ENCODE measurements at regions not wholly inside any gene's neighbourhood (a gene's known extent, or its start where the extent isn't known, plus 50 kb on each side); places are given as distances from the start of the nearest gene placed in this dataset.

DNA sequence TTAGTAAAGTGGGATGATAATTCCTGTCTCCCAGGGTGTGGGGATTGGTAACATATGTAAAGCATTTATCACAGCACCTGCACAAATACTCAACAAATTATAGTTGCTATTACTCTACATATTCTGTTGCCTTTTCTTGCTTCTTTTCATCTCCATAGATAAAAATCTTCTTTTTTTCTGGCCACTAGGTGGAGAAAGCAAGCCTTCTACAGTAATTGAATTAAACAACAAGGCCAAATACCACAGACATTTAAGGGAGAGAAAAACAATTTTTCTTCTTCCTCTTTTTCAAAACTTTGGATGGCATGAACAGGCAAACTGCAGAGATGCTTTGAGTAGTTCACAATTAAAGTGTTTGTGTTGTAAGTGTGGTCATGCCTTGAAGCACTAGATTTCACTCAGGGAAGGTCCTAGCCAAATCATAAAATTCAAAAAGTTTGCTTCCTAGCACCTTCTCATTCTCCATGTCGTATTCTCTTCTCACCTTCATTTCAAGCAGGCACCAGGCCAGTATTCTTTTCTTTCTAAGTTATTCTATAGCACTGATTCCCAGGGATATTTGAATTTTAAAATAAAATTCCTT, 493.4 kb upstream of the TGFBR2 start:
- no peak overlapping the region for H3K9ac ChIP-seq (ENCODE audit: low read length in 5 of 5)

DNA sequence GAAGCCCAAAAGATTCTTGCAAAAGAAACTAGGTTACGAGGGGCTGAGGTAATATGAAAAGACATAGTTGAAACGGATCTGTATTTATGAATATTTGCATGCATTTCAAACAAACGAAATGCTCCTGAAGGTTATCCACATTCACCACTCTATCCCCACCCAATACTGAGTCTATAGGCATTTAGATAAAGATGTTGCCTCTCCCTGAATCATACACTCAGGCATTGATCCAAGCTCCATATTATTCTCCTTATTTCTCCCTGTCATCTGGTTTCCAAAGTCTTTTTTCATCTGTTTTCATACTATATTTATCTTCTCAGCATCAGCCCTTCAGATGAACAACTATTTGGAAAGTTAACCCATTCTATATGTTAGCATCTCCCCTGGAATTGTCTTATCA, 492.5 kb upstream of the TGFBR2 start:
- H3K4me1 ChIP-seq (ENCODE audit: control insufficient read depth in 5 of 5, insufficient read depth in 5 of 5, low read length in 5 of 5) = peaks cover 4 to 19% (median 9%) of the 10 kb centered on the region in 5 donors

More for the DNA sequence above, 493.4 kb upstream of the TGFBR2 start:
- H3K4me1 ChIP-seq (ENCODE audit: control insufficient read depth in 5 of 5, insufficient read depth in 5 of 5, low read length in 5 of 5) = peaks cover 4 to 19% (median 9%) of the 10 kb centered on the region in 5 donors
- H3K9me3 ChIP-seq (ENCODE audit: control insufficient read depth in 5 of 5, low read length in 5 of 5) = no peaks in the 10 kb centered on the region
- H3K27me3 ChIP-seq (ENCODE audit: control insufficient read depth in 5 of 5, insufficient read depth in 4 of 5, low read length in 5 of 5) = no peaks in the 10 kb centered on the region
- no peaks in the 10 kb centered on the region for H3K36me3 ChIP-seq (ENCODE audit: control insufficient read depth in 5 of 5, insufficient read depth in 5 of 5, low read length in 5 of 5)
- H3K27ac ChIP-seq (ENCODE audit: low read depth, low read length) = no peak overlapping the region
- H3K4me3 ChIP-seq (ENCODE audit: low read depth in 1 of 5, low read length in 5 of 5) = no peak overlapping the region

DNA sequence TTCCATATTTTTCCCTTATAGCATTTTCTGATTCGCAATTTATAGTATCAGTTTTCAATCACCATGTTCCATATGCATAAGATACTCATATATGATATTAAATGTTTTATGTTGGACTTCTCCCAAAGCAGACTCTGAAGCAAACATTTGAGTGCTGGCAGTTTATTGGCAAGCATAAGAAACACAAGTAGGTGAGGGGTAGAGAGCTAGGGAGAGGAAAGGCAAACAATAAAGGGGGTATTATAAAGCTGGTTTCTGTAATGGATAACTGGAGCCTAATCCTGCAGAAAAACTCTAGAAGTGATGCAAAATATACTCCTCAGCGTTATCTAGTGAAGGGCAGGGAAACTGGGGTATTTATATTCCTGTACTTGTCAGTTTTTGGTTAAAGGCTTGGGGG, 491.5 kb upstream of the TGFBR2 start:
- no peaks in the 10 kb centered on the region for H3K9me3 ChIP-seq (ENCODE audit: control insufficient read depth in 5 of 5, low read length in 5 of 5)
- peaks cover 4 to 19% (median 9%) of the 10 kb centered on the region in 5 donors for H3K4me1 ChIP-seq (ENCODE audit: control insufficient read depth in 5 of 5, insufficient read depth in 5 of 5, low read length in 5 of 5)
- H3K36me3 ChIP-seq (ENCODE audit: control insufficient read depth in 5 of 5, insufficient read depth in 5 of 5, low read length in 5 of 5) = no peaks in the 10 kb centered on the region
- no peak overlapping the region for H3K9ac ChIP-seq (ENCODE audit: low read length in 5 of 5)
- H3K27ac ChIP-seq (ENCODE audit: low read depth, low read length) = no peak overlapping the region
- no peaks in the 10 kb centered on the region for H3K27me3 ChIP-seq (ENCODE audit: control insufficient read depth in 5 of 5, insufficient read depth in 4 of 5, low read length in 5 of 5)
- no peak overlapping the region for H3K4me3 ChIP-seq (ENCODE audit: low read depth in 1 of 5, low read length in 5 of 5)

More for the DNA sequence above, 492.5 kb upstream of the TGFBR2 start:
- Histone ChIP-seq H3K36me3 (ENCODE audit: control insufficient read depth in 5 of 5, insufficient read depth in 5 of 5, low read length in 5 of 5) (no peaks in the 10 kb centered on the region), H3K9me3 (ENCODE audit: control insufficient read depth in 5 of 5, low read length in 5 of 5) (no peaks in the 10 kb centered on the region), H3K27me3 (ENCODE audit: control insufficient read depth in 5 of 5, insufficient read depth in 4 of 5, low read length in 5 of 5) (no peaks in the 10 kb centered on the region), H3K4me3 (ENCODE audit: low read depth in 1 of 5, low read length in 5 of 5) (no peak overlapping the region), H3K27ac (ENCODE audit: low read depth, low read length) (no peak overlapping the region), H3K9ac (ENCODE audit: low read length in 5 of 5) (no peak overlapping the region)

DNA sequence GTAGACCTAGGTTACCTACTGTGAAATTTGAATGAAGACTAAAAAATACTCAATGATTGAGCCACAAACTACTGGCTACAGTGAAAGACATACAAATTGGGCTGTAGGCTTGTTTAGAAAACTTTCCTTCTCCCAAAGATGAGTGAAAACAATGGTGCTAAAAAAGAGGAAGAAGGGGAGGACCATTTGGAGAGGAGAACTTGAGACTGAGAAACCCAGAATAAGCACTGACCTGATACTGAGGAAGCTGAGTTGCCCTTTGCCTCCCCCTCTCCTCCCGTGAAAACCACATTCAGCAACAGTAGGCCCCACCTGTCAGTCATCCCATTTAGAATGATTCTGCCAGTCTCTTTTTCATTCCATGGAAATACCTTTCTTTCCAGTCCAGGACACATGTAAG, 484.0 kb upstream of the TGFBR2 start:
- Histone ChIP-seq H3K27me3 (ENCODE audit: control insufficient read depth in 5 of 5, insufficient read depth in 4 of 5, low read length in 5 of 5) (no peaks in the 10 kb centered on the region), H3K4me1 (ENCODE audit: control insufficient read depth in 5 of 5, insufficient read depth in 5 of 5, low read length in 5 of 5) (no peaks in the 10 kb centered on the region), H3K9me3 (ENCODE audit: control insufficient read depth in 5 of 5, low read length in 5 of 5) (no peaks in the 10 kb centered on the region), H3K27ac (ENCODE audit: low read depth, low read length) (no peak overlapping the region), H3K36me3 (ENCODE audit: control insufficient read depth in 5 of 5, insufficient read depth in 5 of 5, low read length in 5 of 5) (no peaks in the 10 kb centered on the region), H3K9ac (ENCODE audit: low read length in 5 of 5) (no peak overlapping the region), H3K4me3 (ENCODE audit: low read depth in 1 of 5, low read length in 5 of 5) (no peak overlapping the region)

DNA sequence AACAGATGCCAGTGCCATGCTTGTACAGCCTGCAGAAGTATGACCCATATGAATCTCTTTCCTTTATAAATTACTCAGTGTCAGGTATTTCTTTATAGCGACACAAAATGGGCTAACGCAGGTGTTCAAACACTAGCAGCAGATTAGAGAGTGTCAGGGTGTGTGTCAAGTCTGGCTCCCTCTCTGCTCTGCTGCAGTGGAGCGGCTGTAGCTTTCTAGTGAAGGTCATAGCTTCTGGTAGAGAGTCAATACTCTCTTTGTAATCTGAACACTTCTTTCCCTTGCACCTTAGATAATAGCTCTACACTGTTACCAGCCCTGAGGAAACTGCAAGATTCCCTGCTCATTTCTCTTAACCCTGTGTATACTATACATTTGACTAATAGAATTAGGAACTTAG, 483.2 kb upstream of the TGFBR2 start:
- no peak overlapping the region for H3K9ac ChIP-seq (ENCODE audit: low read length in 5 of 5)
- H3K27me3 ChIP-seq (ENCODE audit: control insufficient read depth in 5 of 5, insufficient read depth in 4 of 5, low read length in 5 of 5) = no peaks in the 10 kb centered on the region
- no peaks in the 10 kb centered on the region for H3K4me1 ChIP-seq (ENCODE audit: control insufficient read depth in 5 of 5, insufficient read depth in 5 of 5, low read length in 5 of 5)
- no peak overlapping the region for H3K27ac ChIP-seq (ENCODE audit: low read depth, low read length)
- no peak overlapping the region for H3K4me3 ChIP-seq (ENCODE audit: low read depth in 1 of 5, low read length in 5 of 5)
- H3K36me3 ChIP-seq (ENCODE audit: control insufficient read depth in 5 of 5, insufficient read depth in 5 of 5, low read length in 5 of 5) = no peaks in the 10 kb centered on the region
- peaks cover 0 to 5% (median 0%) of the 10 kb centered on the region in 5 donors for H3K9me3 ChIP-seq (ENCODE audit: control insufficient read depth in 5 of 5, low read length in 5 of 5)

DNA sequence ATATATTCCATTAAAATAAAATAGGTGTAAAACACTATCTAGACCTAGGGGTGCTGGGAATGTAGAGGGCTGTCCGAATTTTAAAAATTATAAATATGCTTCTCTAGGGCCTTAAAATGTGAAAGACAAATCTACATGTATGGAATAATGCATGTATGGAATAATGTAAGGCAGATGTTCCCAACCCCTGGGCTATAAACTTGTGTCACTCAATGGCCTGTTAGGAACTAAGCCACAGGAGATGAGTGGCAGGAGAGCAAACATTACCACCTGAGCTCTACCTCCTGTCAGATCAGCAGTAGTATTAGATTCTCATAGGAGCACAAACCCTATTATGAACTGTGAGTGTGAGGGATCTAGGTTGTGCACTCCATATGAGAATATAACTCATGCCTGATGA, 482.6 kb upstream of the TGFBR2 start:
- H3K27ac ChIP-seq (ENCODE audit: low read depth, low read length) = no peak overlapping the region
- H3K4me1 ChIP-seq (ENCODE audit: control insufficient read depth in 5 of 5, insufficient read depth in 5 of 5, low read length in 5 of 5) = no peaks in the 10 kb centered on the region
- H3K9me3 ChIP-seq (ENCODE audit: control insufficient read depth in 5 of 5, low read length in 5 of 5) = peaks cover 0 to 5% (median 0%) of the 10 kb centered on the region in 5 donors
- H3K27me3 ChIP-seq (ENCODE audit: control insufficient read depth in 5 of 5, insufficient read depth in 4 of 5, low read length in 5 of 5) = no peaks in the 10 kb centered on the region
- no peak overlapping the region for H3K4me3 ChIP-seq (ENCODE audit: low read depth in 1 of 5, low read length in 5 of 5)
- no peaks in the 10 kb centered on the region for H3K36me3 ChIP-seq (ENCODE audit: control insufficient read depth in 5 of 5, insufficient read depth in 5 of 5, low read length in 5 of 5)
- H3K9ac ChIP-seq (ENCODE audit: low read length in 5 of 5) = no peak overlapping the region

DNA sequence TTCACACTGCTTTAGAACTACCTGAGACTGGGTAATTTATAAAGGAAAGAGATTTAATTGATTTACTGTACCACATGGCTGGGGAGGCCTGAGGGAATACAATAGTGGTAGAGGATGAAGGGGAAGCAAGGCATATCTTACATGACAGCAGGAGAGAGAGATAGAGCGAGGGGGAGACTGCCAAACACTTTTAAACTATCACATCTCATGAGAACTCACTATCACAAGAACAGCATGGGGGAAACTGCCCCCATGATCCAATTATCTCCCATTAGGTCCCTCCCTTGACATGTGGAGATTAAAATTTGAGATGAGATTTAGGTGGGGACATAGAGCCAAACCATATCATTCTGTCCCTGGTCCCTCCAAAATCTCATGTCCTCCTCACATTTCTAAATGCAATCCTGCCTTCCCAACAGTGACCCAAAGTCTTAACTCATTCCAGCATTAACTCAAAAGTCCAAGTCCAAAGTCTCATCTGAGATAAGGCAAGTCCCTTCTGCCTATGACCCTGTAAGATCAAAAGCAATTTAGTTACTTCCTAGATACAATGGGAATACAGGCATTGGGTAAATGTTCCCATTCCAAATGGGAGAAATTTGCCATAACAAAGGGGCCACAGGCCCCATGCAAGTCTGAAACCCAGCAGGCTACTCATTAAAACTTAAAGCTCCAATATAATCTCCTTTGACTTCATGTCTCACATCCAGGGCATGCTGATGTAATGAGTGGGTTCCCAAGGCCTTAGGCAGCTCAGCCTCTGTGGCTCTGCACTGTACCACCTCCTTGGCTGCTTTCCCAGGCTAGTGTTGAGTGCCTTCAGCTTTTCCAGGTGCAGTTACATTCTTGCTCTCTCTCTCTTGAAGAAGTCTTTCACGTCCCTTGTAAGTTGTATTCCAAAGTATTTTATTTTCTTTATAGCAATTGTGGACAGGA, 481.7 kb upstream of the TGFBR2 start:
- no peak overlapping the region for H3K9ac ChIP-seq (ENCODE audit: low read length in 5 of 5)
- H3K27ac ChIP-seq (ENCODE audit: low read depth, low read length) = no peak overlapping the region
- no peaks in the 10 kb centered on the region for H3K36me3 ChIP-seq (ENCODE audit: control insufficient read depth in 5 of 5, insufficient read depth in 5 of 5, low read length in 5 of 5)
- H3K27me3 ChIP-seq (ENCODE audit: control insufficient read depth in 5 of 5, insufficient read depth in 4 of 5, low read length in 5 of 5) = no peaks in the 10 kb centered on the region
- no peak overlapping the region for H3K4me3 ChIP-seq (ENCODE audit: low read depth in 1 of 5, low read length in 5 of 5)
- H3K9me3 ChIP-seq (ENCODE audit: control insufficient read depth in 5 of 5, low read length in 5 of 5) = peaks cover 0 to 5% (median 0%) of the 10 kb centered on the region in 5 donors
- no peaks in the 10 kb centered on the region for H3K4me1 ChIP-seq (ENCODE audit: control insufficient read depth in 5 of 5, insufficient read depth in 5 of 5, low read length in 5 of 5)

DNA sequence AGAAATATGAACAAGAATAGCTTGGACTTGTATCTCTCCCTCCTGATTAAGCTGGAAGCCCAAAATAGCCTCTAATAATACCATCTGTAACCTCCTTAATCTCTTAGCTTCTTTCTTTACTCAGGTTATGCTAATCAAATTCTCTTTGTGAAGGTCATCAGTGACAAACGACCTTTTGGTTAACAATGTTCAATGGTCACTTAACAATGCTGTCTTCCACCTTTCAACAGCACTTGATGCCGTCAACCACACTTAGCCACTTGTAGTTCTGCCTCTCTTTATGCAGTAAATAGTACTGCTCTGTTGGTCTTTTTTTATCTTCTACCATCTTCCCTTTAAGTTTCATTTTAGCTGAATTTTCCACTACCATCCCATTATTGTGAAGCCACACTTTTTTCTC, 476.6 kb upstream of the TGFBR2 start:
- peaks cover 0 to 5% (median 0%) of the 10 kb centered on the region in 5 donors for H3K9me3 ChIP-seq (ENCODE audit: control insufficient read depth in 5 of 5, low read length in 5 of 5)
- H3K9ac ChIP-seq (ENCODE audit: low read length in 5 of 5) = no peak overlapping the region
- H3K27ac ChIP-seq (ENCODE audit: low read depth, low read length) = no peak overlapping the region
- H3K4me1 ChIP-seq (ENCODE audit: control insufficient read depth in 5 of 5, insufficient read depth in 5 of 5, low read length in 5 of 5) = no peaks in the 10 kb centered on the region
- no peaks in the 10 kb centered on the region for H3K36me3 ChIP-seq (ENCODE audit: control insufficient read depth in 5 of 5, insufficient read depth in 5 of 5, low read length in 5 of 5)
- H3K27me3 ChIP-seq (ENCODE audit: control insufficient read depth in 5 of 5, insufficient read depth in 4 of 5, low read length in 5 of 5) = no peaks in the 10 kb centered on the region
- no peak overlapping the region for H3K4me3 ChIP-seq (ENCODE audit: low read depth in 1 of 5, low read length in 5 of 5)

DNA sequence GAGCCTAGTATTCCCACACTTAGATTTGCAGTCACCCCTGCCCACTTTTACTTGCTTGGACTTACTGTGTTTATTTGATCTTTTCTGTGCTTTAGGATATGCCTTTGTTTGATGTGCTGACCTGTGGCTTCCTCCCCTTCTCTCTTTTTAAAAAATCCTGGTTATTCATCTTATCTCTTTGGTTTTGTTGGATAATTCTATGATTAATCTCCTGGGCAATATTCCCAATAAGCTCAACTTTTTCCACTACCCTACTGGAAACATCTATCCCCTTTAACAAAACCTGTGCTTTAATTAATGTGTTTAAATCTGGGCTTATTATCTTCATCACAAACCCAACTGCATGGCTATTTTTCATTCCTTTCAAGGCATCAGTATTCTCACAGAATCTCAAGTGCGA, 476.0 kb upstream of the TGFBR2 start:
- no peaks in the 10 kb centered on the region for H3K36me3 ChIP-seq (ENCODE audit: control insufficient read depth in 5 of 5, insufficient read depth in 5 of 5, low read length in 5 of 5)
- H3K4me3 ChIP-seq (ENCODE audit: low read depth in 1 of 5, low read length in 5 of 5) = no peak overlapping the region
- H3K4me1 ChIP-seq (ENCODE audit: control insufficient read depth in 5 of 5, insufficient read depth in 5 of 5, low read length in 5 of 5) = no peaks in the 10 kb centered on the region
- H3K27me3 ChIP-seq (ENCODE audit: control insufficient read depth in 5 of 5, insufficient read depth in 4 of 5, low read length in 5 of 5) = no peaks in the 10 kb centered on the region
- peaks cover 0 to 5% (median 0%) of the 10 kb centered on the region in 5 donors for H3K9me3 ChIP-seq (ENCODE audit: control insufficient read depth in 5 of 5, low read length in 5 of 5)
- H3K9ac ChIP-seq (ENCODE audit: low read length in 5 of 5) = no peak overlapping the region
- H3K27ac ChIP-seq (ENCODE audit: low read depth, low read length) = no peak overlapping the region

DNA sequence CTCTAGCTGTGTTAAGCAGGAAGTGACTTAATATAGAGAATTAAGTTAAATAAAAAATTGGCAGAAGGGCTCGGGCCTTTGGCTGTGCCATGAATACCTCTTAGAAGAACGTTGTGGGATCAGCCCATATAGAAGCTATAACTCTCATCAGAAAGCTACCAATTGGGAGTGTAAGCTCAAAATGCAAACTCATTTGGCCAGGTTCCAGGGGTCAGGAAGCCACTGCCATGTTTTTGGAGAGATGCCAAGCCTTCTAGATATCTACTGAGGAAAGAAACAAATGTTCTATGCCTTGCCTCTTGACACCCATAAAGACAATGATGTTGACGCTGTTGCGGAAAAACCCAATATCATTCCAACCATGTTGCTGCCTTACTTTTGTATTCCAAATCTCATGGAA, 475.2 kb upstream of the TGFBR2 start:
- Histone ChIP-seq H3K36me3 (ENCODE audit: control insufficient read depth in 5 of 5, insufficient read depth in 5 of 5, low read length in 5 of 5) (no peaks in the 10 kb centered on the region), H3K27ac (ENCODE audit: low read depth, low read length) (no peak overlapping the region), H3K9me3 (ENCODE audit: control insufficient read depth in 5 of 5, low read length in 5 of 5) (peaks cover 0 to 5% (median 0%) of the 10 kb centered on the region in 5 donors), H3K9ac (ENCODE audit: low read length in 5 of 5) (no peak overlapping the region), H3K4me1 (ENCODE audit: control insufficient read depth in 5 of 5, insufficient read depth in 5 of 5, low read length in 5 of 5) (no peaks in the 10 kb centered on the region), H3K27me3 (ENCODE audit: control insufficient read depth in 5 of 5, insufficient read depth in 4 of 5, low read length in 5 of 5) (no peaks in the 10 kb centered on the region), H3K4me3 (ENCODE audit: low read depth in 1 of 5, low read length in 5 of 5) (no peak overlapping the region)
